H9 (cell line): ENCODE measurements at regions not wholly inside any gene's neighbourhood (a gene's known extent, or its start where the extent isn't known, plus 50 kb on each side); places are given as distances from the start of the nearest gene placed in this dataset.
A peak's percentile ranks its signal among the peaks of the same experiment; 100 is the strongest.

Experiments
- DNase-seq: peaks from one replicate; pipeline ENCODE4 v3.0.0-alpha.2; 2017
- H2AFZ ChIP-seq: one replicate; pipeline ENCODE4 v1.6.1; 2013; ENCODE audit warnings: mild to moderate bottlenecking, low read length, control low read depth, moderate library complexity
- H2AK5ac ChIP-seq: 2 replicates; pipeline ENCODE4 v1.6.1; 2013; ENCODE audit warnings: low read length, control low read depth, mixed read lengths; ENCODE audit not compliant: insufficient read length
- H2BK120ac ChIP-seq: one replicate; pipeline ENCODE4 v1.6.1; 2013; ENCODE audit warnings: low read depth, mild to moderate bottlenecking, low read length, control low read depth, inconsistent platforms; ENCODE audit not compliant: poor library complexity, severe bottlenecking
- H2BK12ac ChIP-seq: 2 replicates; pipeline ENCODE4 v1.6.1; 2013; ENCODE audit warnings: low read length, control low read depth, mixed read lengths, low read depth; ENCODE audit not compliant: insufficient read length
- H2BK15ac ChIP-seq: 2 replicates; pipeline ENCODE4 v1.6.1; 2013; ENCODE audit warnings: low read depth, low read length, control low read depth
- H2BK20ac ChIP-seq: one replicate; pipeline ENCODE4 v1.6.1; 2013; ENCODE audit warnings: low read depth, mild to moderate bottlenecking, low read length, control low read depth, inconsistent platforms; ENCODE audit not compliant: poor library complexity, severe bottlenecking
- H2BK5ac ChIP-seq: 2 replicates; pipeline ENCODE4 v1.6.1; 2013; ENCODE audit warnings: low read length, control low read depth, mixed read lengths; ENCODE audit not compliant: insufficient read length
- H3K14ac ChIP-seq: 2 replicates; pipeline ENCODE4 v1.6.1; 2013; ENCODE audit warnings: low read length, control low read depth; ENCODE audit not compliant: insufficient read depth
- H3K18ac ChIP-seq: 2 replicates; pipeline ENCODE4 v1.6.1; 2013; ENCODE audit warnings: low read depth, mild to moderate bottlenecking, mixed read lengths, low read length, control low read depth; ENCODE audit not compliant: insufficient read length
- H3K23ac ChIP-seq: 2 replicates; pipeline ENCODE4 v1.6.1; 2013; ENCODE audit warnings: low read length, control low read depth, mixed read lengths, low read depth; ENCODE audit not compliant: insufficient read length
- H3K23me2 ChIP-seq: 2 replicates; pipeline ENCODE4 v1.6.1; 2013; ENCODE audit warnings: low read depth, mild to moderate bottlenecking, mixed read lengths, low read length, control low read depth; ENCODE audit not compliant: insufficient read length, poor library complexity, severe bottlenecking
- H3K27ac ChIP-seq: 2 replicates; pipeline ENCODE4 v1.5.1; 2013; ENCODE audit warnings: low read length, control low read depth, mixed read lengths, low read depth; ENCODE audit not compliant: insufficient read length
- H3K27me3 ChIP-seq: 2 replicates; pipeline ENCODE4 v1.6.1; 2013; ENCODE audit warnings: low read length, control low read depth, inconsistent platforms; ENCODE audit not compliant: insufficient read depth
- H3K4ac ChIP-seq: 2 replicates; pipeline ENCODE4 v1.6.1; 2013; ENCODE audit warnings: low read depth, mild to moderate bottlenecking, control low read depth, inconsistent platforms, low read length, moderate library complexity
- H3K4me1 ChIP-seq: 2 replicates; pipeline ENCODE4 v1.6.1; 2013; ENCODE audit warnings: low read length, control low read depth, inconsistent platforms; ENCODE audit not compliant: insufficient read depth
- H3K4me2 ChIP-seq: 2 replicates; pipeline ENCODE4 v1.6.1; 2013; ENCODE audit warnings: low read length, control low read depth, mixed read lengths; ENCODE audit not compliant: insufficient read length, insufficient read depth
- H3K56ac ChIP-seq: 2 replicates; pipeline ENCODE4 v1.6.1; 2013; ENCODE audit warnings: low read depth, mild to moderate bottlenecking, mixed read lengths, low read length, control low read depth; ENCODE audit not compliant: insufficient read length
- H3K79me1 ChIP-seq: 2 replicates; pipeline ENCODE4 v1.6.1; 2013; ENCODE audit warnings: low read depth, mild to moderate bottlenecking, moderate library complexity, low read length, control low read depth, inconsistent platforms; ENCODE audit not compliant: insufficient read depth, poor library complexity, severe bottlenecking
- H3K79me2 ChIP-seq: 2 replicates; pipeline ENCODE4 v1.6.1; 2013; ENCODE audit warnings: low read length, control low read depth, inconsistent platforms; ENCODE audit not compliant: insufficient read depth
- H3K9ac ChIP-seq: 2 replicates; pipeline ENCODE4 v1.6.1; 2013; ENCODE audit warnings: low read length, control low read depth, mixed read lengths; ENCODE audit not compliant: insufficient read length; ENCODE audit errors: extremely low read depth
- H3K9me3 ChIP-seq: one replicate; pipeline ENCODE4 v1.6.1; 2013; ENCODE audit warnings: low read depth, low read length, inconsistent platforms; ENCODE audit not compliant: control insufficient read depth
- H3T11ph ChIP-seq: one replicate; pipeline ENCODE4 v1.6.1; 2013; ENCODE audit warnings: mild to moderate bottlenecking, low read length, control low read depth, inconsistent platforms
- H4K20me1 ChIP-seq: one replicate; pipeline ENCODE4 v1.6.1; 2013; ENCODE audit not compliant: control insufficient read depth, insufficient read length, insufficient read depth
- H4K5ac ChIP-seq: 2 replicates; pipeline ENCODE4 v1.6.1; 2013; ENCODE audit warnings: low read depth, mild to moderate bottlenecking, mixed read lengths, low read length, control low read depth; ENCODE audit not compliant: insufficient read length
- H4K8ac ChIP-seq: replicated peaks from 2 replicates; pipeline ENCODE4 v1.6.1; 2013; ENCODE audit warnings: low read length, control low read depth, mixed read lengths, low read depth; ENCODE audit not compliant: insufficient read length
- H4K91ac ChIP-seq: 2 replicates; pipeline ENCODE4 v1.6.1; 2013; ENCODE audit warnings: low read depth, mild to moderate bottlenecking, moderate library complexity, mixed read lengths, low read length, control low read depth; ENCODE audit not compliant: insufficient read length
- H3K27ac Mint-ChIP-seq, 3 experiments: 2 replicates in 2 of 3; 3 replicates in 1 of 3; pipeline ENCODE4 v1.8.0; 2020 to 2021; ENCODE audit warnings: mixed read lengths in 3 of 3, mild to moderate bottlenecking in 1 of 3, moderate library complexity in 1 of 3
- H3K27me3 Mint-ChIP-seq: 2 replicates; pipeline ENCODE4 v1.8.0; 2021; ENCODE audit warnings: low read depth, mild to moderate bottlenecking, moderate library complexity, mixed read lengths
- H3K36me3 Mint-ChIP-seq, 3 experiments: 2 replicates in 2 of 3; 3 replicates in 1 of 3; pipeline ENCODE4 v1.8.0; 2020 to 2021; ENCODE audit warnings: low read depth in 3 of 3, mixed read lengths in 3 of 3; ENCODE audit not compliant: insufficient read depth in 1 of 3
- H3K4me1 Mint-ChIP-seq, 2 experiments: 2 replicates each; pipeline ENCODE4 v1.8.0; 2020; ENCODE audit warnings: mixed read lengths in 2 of 2
- H3K4me3 Mint-ChIP-seq, 2 experiments: 2 replicates in 1 of 2; 3 replicates in 1 of 2; pipeline ENCODE4 v1.8.0; 2020 to 2021; ENCODE audit warnings: mild to moderate bottlenecking in 2 of 2, mixed read lengths in 2 of 2, moderate library complexity in 1 of 2
- H3K9me3 Mint-ChIP-seq, 2 experiments: 2 replicates in 1 of 2; 3 replicates in 1 of 2; pipeline ENCODE4 v1.8.0; 2020; ENCODE audit warnings: mild to moderate bottlenecking in 2 of 2, mixed read lengths in 2 of 2, moderate library complexity in 1 of 2
- CTCF ChIP-seq: fragments of 200-600 bp; sonication (generic); conservative IDR thresholded peaks from 3 replicates; pipeline ENCODE4 v1.8.0; 2021; ENCODE audit warnings: antibody characterized with exemption, mild to moderate bottlenecking
- WGBS: extraction: QIAGEN DNeasy Blood & Tissue Kit; methylation state at CpG from one replicate; pipeline ENCODE4 v1.1.7; 2013; ENCODE audit warnings: missing lambda C conversion rate, low lambda C conversion rate, mixed read lengths; ENCODE audit not compliant: insufficient read length; ENCODE audit errors: extremely low coverage; 5-methylcytosine and 5-hydroxymethylcytosine counted together

GRCh38 chr15:93800805-93801204 lies 430.6 kb upstream of the MCTP2 start:
- Histone ChIP-seq H3K79me1 (no peaks in the 10 kb centered on the region), H3K4me2 (no peak overlapping the region), H4K5ac (no peak overlapping the region), H3K9ac (no peak overlapping the region), H2AK5ac (no peak overlapping the region), H2BK5ac (no peak overlapping the region), H3K18ac (no peak overlapping the region), H2BK12ac (no peak overlapping the region), H3K27ac (no peak overlapping the region), H4K20me1 (no peaks in the 10 kb centered on the region), H3K14ac (no peak overlapping the region), H4K91ac (no peak overlapping the region), H3K27me3 (no peaks in the 10 kb centered on the region), H3K23ac (no peak overlapping the region), H2BK120ac (no peak overlapping the region), H3K4me1 (0 out of 2 replicates have a peak, but pooled peaks cover 4% of the 10 kb centered on the region), H2AFZ (no peak overlapping the region), H3T11ph (no peak overlapping the region), H2BK15ac (no peak overlapping the region), H3K56ac (no peak overlapping the region), H3K23me2 (no peaks in the 10 kb centered on the region), H4K8ac (no peak overlapping the region), H3K79me2 (no peaks in the 10 kb centered on the region), H3K9me3 (no peaks in the 10 kb centered on the region), H2BK20ac (no peak overlapping the region), H3K4ac (no peak overlapping the region)
- H3K4me1 Mint-ChIP-seq = peaks cover 15 to 24% of the 10 kb centered on the region in 2 experiments
- H3K4me3 Mint-ChIP-seq = no peak overlapping the region
- H3K36me3 Mint-ChIP-seq = no peaks in the 10 kb centered on the region; a peak in 1 of 7 replicates
- 0 out of 7 replicates have a peak overlapping the region, but pooled peaks of 1 of the 3 experiments have one; percentile 2 for H3K27ac Mint-ChIP-seq
- 0 out of 2 replicates have a peak, but pooled peaks cover under 1% of the 10 kb centered on the region for H3K27me3 Mint-ChIP-seq
- peak; percentile 33 for DNase-seq
- peak; percentile 46; the same call in 2 of the 3 replicates for TF ChIP-seq CTCF
- WGBS = no CpG with 5 or more reads among the region's 2 CpGs
- peaks cover 0 to 3% of the 10 kb centered on the region in 2 experiments; a peak in 2 of 5 replicates for H3K9me3 Mint-ChIP-seq
